Stimulated activated CD8-positive, alpha-beta memory T cell treated with anti-CD3 and anti-CD28 coated beads, Interleukin-2, amount 100 ng/mL, for 1 hour (primary cell): ENCODE measurements at regions not wholly inside any gene's neighbourhood (a gene's known extent, or its start where the extent isn't known, plus 50 kb on each side); places are given as distances from the start of the nearest gene placed in this dataset.
"Not testable (repeated sequence)": the region's sequence is repeated elsewhere in the genome, so short reads cannot be mapped to it uniquely, and the experiment has no call there.

Experiments used
- DNase-seq, 2 donors: peaks; one replicate each; pipeline ENCODE4 v3.0.0-alpha.2; 2020; ENCODE audit warnings: low read depth in 2 of 2

GRCh38 chr5:41995193-41995592 is 70.1 kb downstream of the FBXO4 start:
- no peak for DNase-seq

- no peak for DNase-seq
These were observed 76.6 kb downstream of the FBXO4 start for GRCh38 chr5:42001673-42002072.

DNA sequence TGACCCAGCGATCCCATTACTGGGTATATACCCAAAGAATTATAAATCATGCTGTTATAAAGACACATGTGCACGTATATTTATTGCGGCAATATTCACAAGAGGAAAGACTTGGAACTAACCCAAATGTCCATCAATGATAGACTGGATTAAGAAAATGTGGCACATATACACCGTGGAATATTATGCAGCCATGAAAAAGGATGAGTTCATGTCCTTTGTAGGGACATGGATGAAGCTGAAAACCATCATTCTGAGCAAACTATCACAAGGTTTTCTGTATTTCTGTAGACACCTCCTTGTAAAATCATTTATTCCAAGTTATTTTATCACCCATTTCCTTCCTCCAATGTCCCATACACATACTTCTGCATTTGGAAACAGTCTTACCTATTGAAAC is 78.8 kb downstream of the FBXO4 start:
- not testable (repeated sequence) for DNase-seq

GRCh38 chr5:42005561-42006153 is 80.6 kb downstream of the FBXO4 start:
- DNase-seq, result no peak

DNA sequence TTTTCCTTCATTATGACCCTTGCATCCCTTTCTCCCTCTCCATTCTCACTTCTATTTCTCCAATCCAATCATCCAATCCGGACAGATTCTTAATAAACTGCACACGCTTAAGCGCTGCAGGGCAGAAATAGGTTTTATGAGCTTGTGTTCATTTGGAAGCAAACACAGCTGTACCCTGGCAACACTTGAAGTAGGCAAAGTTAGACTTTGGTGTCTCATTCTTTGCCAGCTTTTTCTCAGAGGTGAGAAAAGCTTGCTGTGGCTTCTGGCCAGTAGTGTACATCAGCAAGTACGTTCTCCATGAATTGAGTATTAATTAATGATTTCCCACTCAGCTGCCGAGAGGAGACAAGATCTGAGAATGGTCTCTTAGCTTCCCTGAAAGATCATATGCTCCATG is 88.5 kb downstream of the FBXO4 start:
- no peak for DNase-seq

DNA sequence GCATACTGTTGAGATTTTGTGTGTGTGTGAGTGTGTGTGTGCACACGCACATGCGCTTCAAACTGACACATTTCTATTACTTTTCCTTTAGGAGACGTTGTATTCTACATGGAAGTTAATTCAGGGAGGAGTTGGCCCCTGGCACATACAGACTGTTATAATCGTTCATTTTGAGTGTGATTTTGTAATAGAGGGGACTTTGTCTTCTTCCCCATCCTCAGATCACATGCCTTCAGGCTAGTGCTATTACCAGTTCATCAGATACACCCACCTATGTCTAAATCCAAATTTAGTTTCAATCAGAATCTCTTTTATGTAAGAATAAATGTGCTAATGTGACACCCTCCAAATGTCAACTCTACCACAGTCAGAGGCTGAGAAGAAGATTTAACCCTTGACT is 90.2 kb downstream of the FBXO4 start:
- no peak for DNase-seq

DNA sequence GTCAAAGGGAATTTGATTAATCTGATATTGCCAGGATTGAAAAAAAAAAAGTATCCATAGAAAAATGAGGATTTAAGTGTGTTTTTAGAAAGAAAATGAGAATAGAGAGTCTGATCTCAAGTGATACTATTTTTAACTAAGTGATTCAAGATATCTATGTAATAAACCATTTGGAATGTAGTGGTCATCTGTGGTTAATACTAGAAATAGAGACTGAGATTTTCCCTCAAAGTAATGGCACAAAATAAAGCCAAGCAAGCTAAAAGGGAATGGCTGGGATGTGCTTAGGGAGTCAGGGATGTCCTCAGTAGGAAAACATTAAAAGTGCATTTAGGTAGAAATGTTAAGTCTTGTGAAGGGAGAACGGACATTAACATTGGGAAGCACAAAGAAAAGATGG is 90.6 kb downstream of the FBXO4 start:
- DNase-seq, result no peak

DNA sequence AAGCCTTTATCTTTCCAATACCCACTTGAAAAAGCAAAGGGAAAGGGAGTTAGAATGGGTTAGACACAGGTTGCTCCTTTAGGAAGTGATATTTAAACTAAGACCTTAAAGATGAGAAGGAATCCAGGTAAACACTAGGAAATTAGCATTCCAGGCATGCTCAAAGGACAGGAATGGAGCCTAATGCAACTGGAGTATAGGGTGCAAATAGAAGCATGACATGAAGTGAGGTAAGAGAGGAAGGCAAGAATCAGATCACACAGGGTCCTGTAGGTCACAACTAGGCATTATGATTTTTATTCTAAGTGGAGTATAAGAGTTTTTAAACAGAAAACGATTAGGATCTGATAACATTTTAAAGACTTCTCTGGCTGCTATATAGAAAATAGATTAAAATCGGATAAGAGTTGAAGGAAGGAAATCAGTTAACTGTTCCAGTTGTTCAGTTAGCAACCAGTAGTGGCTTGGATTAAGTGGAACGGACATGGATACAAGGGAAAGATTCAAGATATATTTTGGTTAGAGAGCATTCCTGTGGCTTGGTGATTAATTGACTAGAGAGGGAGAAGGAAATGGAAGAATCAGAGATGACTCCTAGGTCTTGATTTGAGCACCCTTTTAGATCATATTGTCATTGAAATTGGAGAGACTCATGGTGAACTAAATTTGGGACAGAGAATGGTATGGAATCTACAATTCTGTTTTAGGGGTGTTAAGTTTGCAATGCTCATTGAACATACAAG is 95.9 kb downstream of the FBXO4 start:
- no peak for DNase-seq

DNA sequence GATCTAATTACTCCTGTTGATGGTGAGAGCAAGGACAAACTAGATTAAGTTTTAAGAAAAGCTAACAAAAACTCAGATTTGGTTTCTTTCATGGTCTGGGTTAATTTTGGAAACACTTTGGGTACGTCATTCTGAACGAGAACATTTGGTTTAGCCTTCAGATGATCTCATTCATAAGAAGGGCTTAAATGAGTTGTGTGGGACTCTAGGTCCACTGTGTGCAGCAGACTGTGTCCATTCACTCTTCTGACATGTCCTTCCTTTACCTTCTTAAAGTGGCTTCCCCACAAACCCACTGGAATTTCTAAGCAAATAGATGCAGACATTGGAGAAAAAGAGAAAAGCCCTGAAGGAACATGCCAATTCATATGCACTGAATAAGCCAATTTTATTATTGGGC is 96.8 kb downstream of the FBXO4 start:
- DNase-seq, result no peak

DNA sequence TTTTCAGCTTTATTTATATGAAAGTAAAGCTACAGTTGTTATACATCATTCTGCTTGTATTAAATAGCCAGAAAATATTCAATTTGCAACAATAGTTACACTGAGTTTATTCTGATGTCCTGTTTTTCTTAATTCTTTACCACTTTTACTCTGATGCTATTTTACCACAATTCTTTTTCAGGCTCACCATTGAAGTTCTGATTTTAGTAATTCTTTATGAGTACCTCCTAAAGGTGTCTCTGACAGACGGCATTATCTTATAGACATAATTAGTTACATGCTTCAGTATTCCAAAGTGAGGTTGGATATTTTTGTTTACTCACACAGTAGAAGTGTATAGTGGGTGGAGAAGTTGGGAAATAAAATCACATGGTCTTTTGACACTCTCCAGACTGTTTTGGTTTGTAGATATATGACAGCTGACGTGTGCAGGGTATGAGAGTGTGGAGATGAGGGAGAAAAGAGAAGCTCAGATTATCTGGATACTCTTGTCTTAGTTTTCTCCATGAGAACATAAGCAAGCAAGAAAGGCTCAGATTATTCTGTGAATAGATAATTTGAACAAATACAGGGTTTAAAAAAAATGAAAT is 97.4 kb downstream of the FBXO4 start:
- no peak for DNase-seq

DNA sequence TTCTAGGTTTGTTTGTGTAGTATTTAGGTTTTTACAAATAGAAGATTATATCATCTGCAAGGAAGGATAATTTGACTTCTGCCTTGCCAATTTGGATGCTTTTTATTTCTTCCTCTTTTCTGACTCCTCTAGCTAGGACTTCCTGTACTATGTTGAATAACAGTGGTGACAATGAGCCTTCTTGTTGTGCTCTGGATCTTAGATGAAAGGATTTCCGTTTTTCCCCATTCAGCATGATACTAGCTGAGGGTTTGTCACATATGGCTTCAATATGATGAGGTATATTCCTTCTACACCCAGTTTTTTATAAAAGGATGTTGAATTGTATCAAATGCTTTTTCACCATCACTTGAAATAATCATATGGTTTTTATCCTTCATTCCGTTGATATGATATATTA is 101.4 kb downstream of the FBXO4 start:
- no peak for DNase-seq

GRCh38 chr5:42032137-42032536 is 107.1 kb downstream of the FBXO4 start:
- DNase-seq, result no peak

GRCh38 chr5:42035526-42035925 is 110.4 kb downstream of the FBXO4 start:
- no peak for DNase-seq

DNA sequence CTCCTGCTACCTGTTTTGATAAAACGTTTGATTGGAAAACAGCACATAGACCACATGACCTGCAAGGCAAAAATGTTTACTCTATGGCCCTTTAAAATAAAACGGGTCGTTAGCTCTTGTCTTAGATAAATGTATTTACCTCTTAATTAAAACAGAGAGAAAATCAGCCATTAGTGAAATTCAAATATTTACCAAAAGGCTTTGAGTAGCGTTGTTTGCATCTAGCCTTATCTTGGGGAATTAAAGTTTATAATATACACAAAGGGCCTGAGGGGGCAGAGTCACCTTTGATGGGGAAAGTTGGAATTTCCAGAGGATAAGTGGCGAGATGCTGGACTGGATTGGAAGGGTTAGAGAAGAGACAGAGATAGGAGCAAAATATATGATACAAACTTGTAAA is 111.3 kb downstream of the FBXO4 start:
- no peak for DNase-seq

DNA sequence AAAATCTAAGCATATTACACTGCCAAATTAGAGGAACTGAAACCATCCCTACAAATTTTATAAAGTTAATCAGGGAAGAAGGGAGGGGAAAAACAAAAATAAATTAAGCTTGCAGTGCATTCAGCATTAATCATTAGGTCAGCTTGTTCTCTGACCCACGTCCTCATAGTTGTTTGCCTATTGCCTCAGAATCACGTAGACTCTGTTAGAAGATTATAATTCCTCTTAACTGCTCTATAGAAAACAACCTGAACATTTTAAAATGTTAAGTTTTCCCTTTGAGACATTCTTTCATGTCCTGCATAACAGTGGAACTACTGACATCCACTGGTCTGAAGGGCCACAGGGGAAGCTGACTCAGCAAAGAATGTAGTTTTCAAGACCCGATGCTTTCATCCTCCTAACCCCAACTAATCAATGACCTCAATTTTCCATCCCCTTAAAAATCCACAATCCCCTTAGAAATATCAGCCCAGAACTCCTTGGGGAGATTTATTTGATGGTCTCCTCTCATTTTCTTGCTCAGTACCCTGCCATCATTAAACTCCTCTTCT is 112.4 kb downstream of the FBXO4 start:
- DNase-seq, result no peak

GRCh38 chr5:42043400-42043799 is 118.3 kb downstream of the FBXO4 start:
- no peak for DNase-seq

DNA sequence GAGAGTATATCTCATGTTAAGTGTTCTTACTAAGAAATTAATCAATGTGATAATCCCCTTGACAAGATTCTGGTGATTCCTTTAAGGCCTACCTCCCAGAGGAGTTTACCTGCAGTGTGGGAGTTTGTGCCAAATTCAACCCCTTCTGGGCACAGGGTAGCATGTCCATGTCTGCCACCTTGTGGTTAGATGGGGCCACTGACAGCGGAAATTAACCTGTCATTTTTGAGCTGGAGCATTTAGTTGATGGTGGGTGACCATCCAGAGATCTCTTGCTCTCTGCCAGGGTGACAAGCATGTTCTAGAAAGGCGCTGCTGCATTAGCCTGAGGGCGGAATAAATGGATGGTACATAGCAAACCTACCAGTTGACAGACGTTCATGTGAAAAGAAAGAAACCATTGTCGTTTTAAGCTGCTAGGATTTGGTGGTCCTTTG is 132.2 kb downstream of the FBXO4 start:
- peak; percentile 15 to 23 for DNase-seq

- no peak for DNase-seq
These were observed 134.2 kb downstream of the FBXO4 start for GRCh38 chr5:42059291-42059690.

- no peak for DNase-seq
These were observed 134.8 kb downstream of the FBXO4 start for GRCh38 chr5:42059778-42060464.

DNA sequence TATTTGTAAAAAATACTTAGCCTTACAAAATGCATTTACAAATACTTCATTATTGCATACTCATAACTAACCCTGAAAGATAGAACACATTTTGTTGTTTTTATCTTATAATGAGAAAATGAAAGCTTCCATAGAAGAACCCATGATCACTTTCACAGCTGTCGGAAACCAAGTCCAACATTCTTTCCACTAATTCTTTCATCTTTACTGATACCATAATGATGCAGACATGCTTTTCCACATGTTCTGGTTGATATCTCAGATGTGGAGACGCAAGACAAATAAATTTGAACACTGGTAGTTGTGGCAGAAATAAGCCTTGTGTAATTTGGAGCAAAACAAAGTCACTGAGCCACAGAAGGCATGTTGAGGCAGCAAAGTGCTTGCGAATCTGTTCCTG is 136.0 kb downstream of the FBXO4 start:
- DNase-seq, result no peak

GRCh38 chr5:42064821-42065220 is 139.7 kb downstream of the FBXO4 start:
- no peak for DNase-seq

DNA sequence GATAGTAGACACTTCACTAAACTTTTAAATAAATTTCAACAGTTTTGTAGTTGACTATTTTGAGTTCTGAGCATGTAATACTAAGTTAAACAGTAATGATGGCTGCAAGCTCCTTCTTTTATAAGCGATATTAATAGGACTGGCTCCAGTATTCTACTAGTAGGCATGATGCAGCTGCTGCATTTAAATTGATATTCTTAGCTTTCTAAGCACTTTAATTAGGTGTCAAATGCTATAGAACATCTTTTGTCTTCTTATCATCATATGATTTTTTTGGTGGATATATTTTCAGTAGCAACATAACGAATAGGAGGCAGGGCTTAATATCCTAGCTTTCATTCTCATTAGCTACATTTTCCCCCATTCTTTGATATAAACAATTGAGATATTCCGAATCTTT is 141.1 kb downstream of the FBXO4 start:
- DNase-seq, result no peak
